ENCODE measurements at regions not wholly inside any gene's neighbourhood (a gene's known extent, or its start where the extent isn't known, plus 50 kb on each side); places are given as distances from the start of the nearest gene placed in this dataset.

DNA sequence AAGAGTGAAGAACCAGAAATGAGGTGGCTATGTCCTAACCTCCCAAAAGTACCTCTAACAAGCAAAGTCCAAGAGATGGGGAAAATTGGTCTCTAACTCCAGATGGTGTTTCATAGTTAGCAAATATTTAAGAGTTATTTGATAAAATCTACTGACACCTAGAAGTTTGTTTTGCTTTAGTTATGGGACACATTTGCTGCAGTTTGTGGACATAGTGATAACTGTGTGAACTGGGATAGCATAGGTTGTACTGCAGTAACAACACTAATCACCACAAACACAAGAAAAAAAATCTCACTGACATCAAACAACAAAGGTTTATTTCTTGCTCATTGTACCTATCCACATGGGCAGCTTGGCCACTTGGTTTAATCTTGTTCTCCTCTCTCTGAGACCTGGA is 965.0 kb upstream of the SPRY2 start:
- TF ChIP-seq JUND (IDR thresholded peaks at IDR 0.05; ENCODE audit: low read depth, low read length) (no peak), ZBED1 (IDR thresholded peaks at IDR 0.05; ENCODE audit: borderline replicate concordance) (no peak), TCF12 (IDR thresholded peaks at IDR 0.05; ENCODE audit: low read depth, low read length) (no peak), EP300 (IDR thresholded peaks at IDR 0.05; ENCODE audit: borderline replicate concordance in 1 of 2, control insufficient read depth in 1 of 2, low read depth in 2 of 2, low read length in 2 of 2) (no peak), FOXK2 (IDR thresholded peaks at IDR 0.05) (no peak)

Data from GM12878 (cell line).